RWPE1 (cell line): ENCODE measurements at regions not wholly inside any gene's neighbourhood (a gene's known extent, or its start where the extent isn't known, plus 50 kb on each side); places are given as distances from the start of the nearest gene placed in this dataset.

Experiments used
- CTCF ChIA-PET: fragments of 350-600 bp; sonication (Branson Sonifier 250); formaldehyde crosslinking; extraction: SDS; loops from one replicate; lab custom pipeline; 2021; lab: Yijun Ruan, JAX
- POLR2A ChIA-PET: fragments of 400-600 bp; formaldehyde crosslinking; extraction: SDS; loops from one replicate; lab custom pipeline; 2020; ENCODE audit warnings: antibody characterized with exemption; ENCODE audit not compliant: low non-redundant PET; lab: Yijun Ruan, JAX
- DNase-seq: peaks from one replicate; pipeline ENCODE4 v3.0.0; 2012; ENCODE audit warnings: low spot score
- H3K27ac ChIP-seq: fragments of 450-650 bp; 2 replicates; pipeline ENCODE4 v1.5.1; 2017
- TF ChIP-seq, protein P1 (sequence below): fragments of 450-650 bp; conservative IDR thresholded peaks from 2 replicates; pipeline ENCODE4 v1.5.1; 2017; ENCODE audit warnings: low read depth, mild to moderate bottlenecking

DNA sequence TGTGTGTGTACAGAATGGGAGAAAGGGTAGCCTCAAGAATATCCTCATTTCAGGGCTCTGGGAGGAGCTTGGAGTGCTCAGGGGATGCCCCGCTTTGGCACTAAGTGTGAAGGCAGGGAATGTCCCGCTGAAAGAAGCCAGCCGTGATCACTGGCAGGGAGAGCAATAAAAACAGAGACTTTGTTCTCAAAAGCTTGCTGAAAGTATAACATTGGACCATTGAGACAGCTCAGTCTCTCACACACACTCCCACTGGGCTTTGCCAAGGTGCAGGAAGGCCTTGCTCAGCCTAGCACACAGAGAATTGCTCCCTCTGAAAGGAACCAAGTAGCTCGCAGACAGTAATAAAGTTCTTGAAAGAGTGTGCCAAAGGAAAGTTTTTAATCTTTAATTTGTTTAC is 143.8 kb upstream of the SLITRK2 start:
- no peak overlapping the region for H3K27ac ChIP-seq
- TF ChIP-seq, protein P1, sequence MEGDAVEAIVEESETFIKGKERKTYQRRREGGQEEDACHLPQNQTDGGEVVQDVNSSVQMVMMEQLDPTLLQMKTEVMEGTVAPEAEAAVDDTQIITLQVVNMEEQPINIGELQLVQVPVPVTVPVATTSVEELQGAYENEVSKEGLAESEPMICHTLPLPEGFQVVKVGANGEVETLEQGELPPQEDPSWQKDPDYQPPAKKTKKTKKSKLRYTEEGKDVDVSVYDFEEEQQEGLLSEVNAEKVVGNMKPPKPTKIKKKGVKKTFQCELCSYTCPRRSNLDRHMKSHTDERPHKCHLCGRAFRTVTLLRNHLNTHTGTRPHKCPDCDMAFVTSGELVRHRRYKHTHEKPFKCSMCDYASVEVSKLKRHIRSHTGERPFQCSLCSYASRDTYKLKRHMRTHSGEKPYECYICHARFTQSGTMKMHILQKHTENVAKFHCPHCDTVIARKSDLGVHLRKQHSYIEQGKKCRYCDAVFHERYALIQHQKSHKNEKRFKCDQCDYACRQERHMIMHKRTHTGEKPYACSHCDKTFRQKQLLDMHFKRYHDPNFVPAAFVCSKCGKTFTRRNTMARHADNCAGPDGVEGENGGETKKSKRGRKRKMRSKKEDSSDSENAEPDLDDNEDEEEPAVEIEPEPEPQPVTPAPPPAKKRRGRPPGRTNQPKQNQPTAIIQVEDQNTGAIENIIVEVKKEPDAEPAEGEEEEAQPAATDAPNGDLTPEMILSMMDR: no peak
- POLR2A ChIA-PET: no interaction called here
- CTCF ChIA-PET: no interaction called here
- DNase-seq: no peak

DNA sequence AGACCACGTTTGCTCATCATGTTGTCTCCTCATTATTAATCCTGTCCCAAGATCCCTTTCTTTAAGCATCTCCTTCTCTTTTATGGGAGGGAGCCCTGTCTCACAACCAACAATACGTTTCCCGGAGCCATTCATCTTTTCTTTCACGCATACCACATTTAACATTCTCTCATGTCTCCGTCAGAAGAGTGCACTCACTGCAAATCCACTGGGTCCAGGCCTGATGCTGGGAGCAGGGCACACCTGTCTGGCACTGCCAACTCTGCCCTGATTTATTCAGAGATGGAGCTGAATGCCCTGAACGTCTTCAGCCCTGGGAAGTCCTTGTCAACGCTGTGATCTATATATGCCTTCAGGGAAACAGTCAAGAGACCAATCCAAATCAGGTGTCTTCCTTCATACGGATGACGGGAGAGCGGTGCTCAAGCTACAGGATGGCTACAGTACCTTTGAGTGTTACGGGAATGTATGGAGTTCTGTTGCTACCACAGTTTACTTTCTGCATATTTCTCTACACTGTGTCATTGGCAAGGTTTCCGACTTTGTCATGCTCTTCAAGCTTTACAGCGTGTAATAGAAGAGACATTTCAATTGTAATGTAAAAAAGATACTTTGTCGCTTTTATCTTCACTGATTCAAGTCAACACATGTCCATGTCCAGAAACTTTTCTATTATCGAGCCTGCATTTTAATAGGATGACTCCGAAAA is 140.4 kb upstream of the SLITRK2 start:
- TF ChIP-seq, protein P1: no peak
- POLR2A ChIA-PET: no interaction called here

GRCh38 chrX:145682518-145683298 is 134.9 kb upstream of the SLITRK2 start:
- no peak for DNase-seq
- ChIA-PET CTCF (no interaction called here), POLR2A (no interaction called here)
- no peak overlapping the region for H3K27ac ChIP-seq
- TF ChIP-seq, protein P1: no peak

More for the DNA sequence above, 140.4 kb upstream of the SLITRK2 start:
- CTCF ChIA-PET: no interaction called here
- H3K27ac ChIP-seq: no peak overlapping the region
- DNase-seq: no peak

DNA sequence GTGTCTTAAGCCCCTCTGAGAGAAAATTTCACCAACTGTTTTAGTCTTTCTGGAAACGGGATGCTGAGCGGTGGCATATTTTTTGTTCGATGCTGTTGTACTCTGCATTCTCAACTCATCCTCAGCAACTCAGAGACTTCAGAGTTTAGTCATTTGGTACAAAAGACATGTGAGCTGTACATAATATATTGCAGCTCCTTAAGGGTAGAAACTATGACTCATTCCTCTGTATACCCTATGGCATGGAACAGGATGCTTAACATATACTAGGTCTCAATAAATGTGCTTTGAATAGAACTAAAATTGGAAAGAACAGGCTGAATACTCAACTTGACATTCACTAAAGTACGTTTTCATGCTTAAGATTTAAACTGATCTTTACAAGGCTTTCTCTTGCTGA is 130.5 kb upstream of the SLITRK2 start:
- TF ChIP-seq, protein P1: no peak
- CTCF ChIA-PET: no interaction called here
- no peak for DNase-seq
- H3K27ac ChIP-seq: no peak overlapping the region
- POLR2A ChIA-PET: no interaction called here

GRCh38 chrX:145687707-145688106 is 129.9 kb upstream of the SLITRK2 start:
- TF ChIP-seq, protein P1: no peak
- DNase-seq: no peak
- H3K27ac ChIP-seq: no peak overlapping the region
- ChIA-PET POLR2A (no interaction called here), CTCF (no interaction called here)

- DNase-seq: no peak
- H3K27ac ChIP-seq: no peak overlapping the region
- CTCF ChIA-PET: no interaction called here
- POLR2A ChIA-PET: no interaction called here
- TF ChIP-seq, protein P1: no peak
These were observed 123.6 kb upstream of the SLITRK2 start for GRCh38 chrX:145694048-145694447.
